Erythroblast (primary cell): ENCODE measurements at regions not wholly inside any gene's neighbourhood (a gene's known extent, or its start where the extent isn't known, plus 50 kb on each side); places are given as distances from the start of the nearest gene placed in this dataset.

Experiments
- GATA1 ChIP-seq: IDR thresholded peaks from 2 replicates; pipeline ENCODE4 v1.6.1; 2011; ENCODE audit warnings: low read depth, mild to moderate bottlenecking, control low read depth, low read length, moderate library complexity
- POLR2A ChIP-seq: IDR thresholded peaks from 2 replicates; pipeline ENCODE4 v1.6.1; 2011; ENCODE audit warnings: mild to moderate bottlenecking, low read length

- TF ChIP-seq POLR2A (no peak), GATA1 (no peak)
Observed at GRCh38 chr13:79034341-79034740, 371.7 kb downstream of the RBM26 start.
